ENCODE measurements at regions not wholly inside any gene's neighbourhood (a gene's known extent, or its start where the extent isn't known, plus 50 kb on each side); places are given as distances from the start of the nearest gene placed in this dataset.

DNA sequence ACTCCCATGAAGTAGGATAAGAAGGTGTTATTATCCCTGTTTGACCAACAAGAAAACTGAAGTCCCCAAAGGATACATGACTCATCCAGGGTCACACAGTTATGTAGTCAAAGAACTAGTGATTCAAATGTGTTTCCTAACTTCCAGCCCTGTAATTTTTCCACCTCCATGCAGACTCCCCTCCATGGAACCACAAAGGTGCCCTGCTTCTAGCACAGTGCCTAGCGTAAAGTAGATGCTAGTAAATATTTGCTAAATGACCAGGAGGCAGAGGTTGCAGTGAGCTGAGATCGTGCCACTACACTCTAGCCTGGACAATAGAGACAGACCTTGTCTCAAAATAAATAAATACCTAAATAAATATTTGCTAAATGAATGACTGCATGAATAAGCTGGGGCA is 55.8 kb downstream of the FRMPD3 start:
- no peak for TF ChIP-seq POLR2A (IDR thresholded peaks at IDR 0.05)
- TF ChIP-seq, protein P1, sequence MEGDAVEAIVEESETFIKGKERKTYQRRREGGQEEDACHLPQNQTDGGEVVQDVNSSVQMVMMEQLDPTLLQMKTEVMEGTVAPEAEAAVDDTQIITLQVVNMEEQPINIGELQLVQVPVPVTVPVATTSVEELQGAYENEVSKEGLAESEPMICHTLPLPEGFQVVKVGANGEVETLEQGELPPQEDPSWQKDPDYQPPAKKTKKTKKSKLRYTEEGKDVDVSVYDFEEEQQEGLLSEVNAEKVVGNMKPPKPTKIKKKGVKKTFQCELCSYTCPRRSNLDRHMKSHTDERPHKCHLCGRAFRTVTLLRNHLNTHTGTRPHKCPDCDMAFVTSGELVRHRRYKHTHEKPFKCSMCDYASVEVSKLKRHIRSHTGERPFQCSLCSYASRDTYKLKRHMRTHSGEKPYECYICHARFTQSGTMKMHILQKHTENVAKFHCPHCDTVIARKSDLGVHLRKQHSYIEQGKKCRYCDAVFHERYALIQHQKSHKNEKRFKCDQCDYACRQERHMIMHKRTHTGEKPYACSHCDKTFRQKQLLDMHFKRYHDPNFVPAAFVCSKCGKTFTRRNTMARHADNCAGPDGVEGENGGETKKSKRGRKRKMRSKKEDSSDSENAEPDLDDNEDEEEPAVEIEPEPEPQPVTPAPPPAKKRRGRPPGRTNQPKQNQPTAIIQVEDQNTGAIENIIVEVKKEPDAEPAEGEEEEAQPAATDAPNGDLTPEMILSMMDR (IDR thresholded peaks at IDR 0.05): no peak
- no peak for TF ChIP-seq EP300 (IDR thresholded peaks at IDR 0.05)
- TF ChIP-seq POLR2AphosphoS5 (IDR thresholded peaks at IDR 0.05): no peak
